Suprapubic skin (tissue), 4 donors: ENCODE measurements at regions not wholly inside any gene's neighbourhood (a gene's known extent, or its start where the extent isn't known, plus 50 kb on each side); places are given as distances from the start of the nearest gene placed in this dataset.
"Not testable (repeated sequence)": the region's sequence is repeated elsewhere in the genome, so short reads cannot be mapped to it uniquely, and the experiment has no call there.

Experiments used
- CTCF ChIP-seq, 2 donors: fragments of 200-600 bp in 1 of 2; fragments of 450-650 bp in 1 of 2; sonication (generic) in 1 of 2; IDR thresholded peaks; one replicate each; pipeline ENCODE4 v1.5.1; 2016 to 2019; ENCODE audit warnings: antibody characterized with exemption in 2 of 2, mild to moderate bottlenecking in 1 of 2, moderate library complexity in 1 of 2
- POLR2A ChIP-seq, 2 donors: fragments of 450-650 bp; IDR thresholded peaks; one replicate each; pipeline ENCODE4 v1.6.1; 2017; ENCODE audit warnings: antibody characterized with exemption in 2 of 2, mild to moderate bottlenecking in 2 of 2, moderate library complexity in 2 of 2
- POLR2AphosphoS5 ChIP-seq, 3 donors: sonication (generic); formaldehyde crosslinking; IDR thresholded peaks; one replicate each; pipeline ENCODE4 v1.6.1; 2017; ENCODE audit warnings: antibody characterized with exemption in 3 of 3

GRCh38 chr9:42326482-42326881 is 143.0 kb downstream of the SPATA31A6 start:
- not testable (repeated sequence) for TF ChIP-seq CTCF, POLR2AphosphoS5, POLR2A (IDR thresholded peaks at IDR 0.05)
